GM23248 (cell line): ENCODE measurements at regions not wholly inside any gene's neighbourhood (a gene's known extent, or its start where the extent isn't known, plus 50 kb on each side); places are given as distances from the start of the nearest gene placed in this dataset.

Source experiments
- EZH2 ChIP-seq: fragments of 200-600 bp; sonication (generic); IDR thresholded peaks from 2 replicates; pipeline ENCODE4 v1.6.1; 2018; ENCODE audit warnings: antibody characterized with exemption, mild to moderate bottlenecking; ENCODE audit not compliant: insufficient read depth, poor library complexity, severe bottlenecking
- EZH2phosphoT487 ChIP-seq: fragments of 200-600 bp; sonication (generic); IDR thresholded peaks from 2 replicates; pipeline ENCODE4 v1.6.1; 2018; ENCODE audit warnings: antibody characterized with exemption, moderate library complexity, mild to moderate bottlenecking, low read depth; ENCODE audit not compliant: insufficient read depth

GRCh38 chr7:3217166-3217565, 83.9 kb upstream of the SDK1 start:
- no peak for TF ChIP-seq EZH2
- TF ChIP-seq EZH2phosphoT487 = no peak
